ENCODE measurements at regions not wholly inside any gene's neighbourhood (a gene's known extent, or its start where the extent isn't known, plus 50 kb on each side); places are given as distances from the start of the nearest gene placed in this dataset.
"Not testable (repeated sequence)": the region's sequence is repeated elsewhere in the genome, so short reads cannot be mapped to it uniquely, and the experiment has no call there.

GRCh38 chr10:20658158-20658557 is 239.0 kb downstream of the NEBL start:
- no peak for DNase-seq

GRCh38 chr10:20656886-20657285 is 240.2 kb downstream of the NEBL start:
- no peak for DNase-seq

DNA sequence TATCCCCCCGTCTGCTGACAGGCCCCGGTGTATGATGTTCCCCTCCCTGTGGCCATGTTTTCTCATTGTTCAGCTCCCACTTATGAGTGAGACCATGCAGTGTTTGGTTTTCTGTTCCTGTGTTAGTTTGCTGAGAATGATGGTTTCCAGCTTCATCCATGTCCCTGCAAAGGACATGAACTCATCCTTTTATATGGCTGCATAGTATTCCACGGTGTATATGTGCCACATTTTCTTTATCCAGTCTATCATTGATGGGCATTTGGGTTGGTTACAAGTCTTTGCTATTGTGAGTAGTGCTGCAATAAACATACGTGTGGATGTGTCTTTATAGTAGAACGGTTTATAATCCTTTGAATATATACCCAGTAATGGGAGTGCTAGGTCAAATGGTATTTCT is 244.7 kb downstream of the NEBL start:
- not testable (repeated sequence) for DNase-seq

- peak in 1 of 56 donors; percentile 10 for DNase-seq
Observed at GRCh38 chr10:20648263-20648874, 248.7 kb downstream of the NEBL start.

DNA sequence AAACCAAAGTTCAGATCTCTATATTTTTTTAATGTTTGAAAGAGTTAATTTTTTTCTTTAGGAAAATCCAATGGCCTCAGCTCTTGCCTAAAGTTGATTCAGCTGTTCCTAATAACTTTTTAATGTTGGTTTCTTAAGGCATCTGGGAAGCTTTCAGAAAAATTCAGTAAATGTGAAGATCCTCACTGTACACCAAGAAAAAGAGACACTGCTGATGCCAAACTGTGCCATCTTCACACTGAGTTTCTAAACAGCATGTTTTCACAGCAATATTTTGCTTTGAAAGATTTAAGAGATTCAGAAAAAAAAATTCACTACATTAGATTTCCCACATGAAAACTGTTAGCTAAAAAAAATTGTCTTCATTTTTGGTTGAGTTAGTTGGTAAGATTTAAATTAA is 249.4 kb downstream of the NEBL start:
- DNase-seq = no peak

DNA sequence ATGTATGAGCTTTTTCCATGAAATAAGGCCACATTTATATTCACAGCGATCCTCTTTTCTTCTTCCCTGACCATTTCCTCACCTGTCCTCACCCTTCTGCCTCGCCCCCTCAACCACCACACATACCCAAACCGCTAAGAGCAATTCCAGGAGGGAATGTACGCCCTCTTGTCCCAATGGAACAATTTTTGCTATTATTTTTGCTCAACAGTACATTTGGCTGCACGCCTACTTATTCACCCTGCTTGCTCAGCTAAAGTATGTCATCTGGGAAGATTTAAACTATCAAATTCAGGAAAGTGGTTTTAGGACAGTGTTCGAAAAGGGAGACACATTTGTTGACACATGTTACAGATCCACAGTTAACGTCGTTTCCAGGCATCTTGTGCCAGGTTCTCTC is 252.7 kb downstream of the NEBL start:
- no peak for DNase-seq

DNA sequence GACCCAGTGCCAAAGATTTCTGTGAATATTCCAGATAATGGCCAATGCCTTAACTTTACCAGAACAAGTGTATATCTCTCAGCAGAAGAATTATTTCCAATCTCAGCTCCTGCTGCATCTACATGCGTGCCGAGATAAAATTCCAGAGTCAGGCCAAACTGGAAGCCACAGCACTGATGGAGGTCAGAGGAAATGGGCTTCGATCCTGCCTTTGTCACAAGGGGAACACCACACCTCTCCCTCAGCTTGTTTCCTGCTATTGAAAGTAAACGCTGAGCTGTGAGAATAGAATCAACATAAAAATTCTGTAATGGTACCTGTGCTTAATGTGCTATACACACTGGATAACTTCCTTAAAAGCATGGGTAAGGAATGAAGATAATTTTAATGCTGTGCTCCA is 255.5 kb downstream of the NEBL start:
- no peak for DNase-seq

- no peak for DNase-seq
Observed at GRCh38 chr10:20635570-20635969, 261.5 kb downstream of the NEBL start.

DNA sequence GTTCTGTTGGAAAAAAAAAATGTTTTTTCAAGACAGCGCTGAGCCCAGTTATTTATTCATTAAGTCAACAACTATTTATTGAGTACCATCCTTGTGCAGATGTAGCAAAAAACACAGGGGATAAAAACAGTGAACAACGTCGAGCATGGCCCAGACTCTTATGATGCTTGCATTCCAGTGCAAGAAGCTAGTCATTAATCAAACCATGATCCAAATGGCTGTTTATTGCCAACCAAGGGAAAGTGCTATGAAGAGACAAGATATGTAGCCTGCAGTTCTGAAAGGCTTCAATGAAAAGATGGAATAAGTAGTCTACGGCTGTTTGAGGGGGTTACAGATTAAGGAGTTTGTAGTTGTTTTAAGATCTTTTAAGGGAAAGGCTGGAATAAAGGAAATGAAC is 262.3 kb downstream of the NEBL start:
- DNase-seq = no peak

- DNase-seq = no peak
Observed at GRCh38 chr10:20633714-20634113, 263.4 kb downstream of the NEBL start.

- DNase-seq = no peak
Observed at GRCh38 chr10:20632696-20633095, 264.4 kb downstream of the NEBL start.

GRCh38 chr10:20631229-20631628 is 265.9 kb downstream of the NEBL start:
- no peak for DNase-seq

DNA sequence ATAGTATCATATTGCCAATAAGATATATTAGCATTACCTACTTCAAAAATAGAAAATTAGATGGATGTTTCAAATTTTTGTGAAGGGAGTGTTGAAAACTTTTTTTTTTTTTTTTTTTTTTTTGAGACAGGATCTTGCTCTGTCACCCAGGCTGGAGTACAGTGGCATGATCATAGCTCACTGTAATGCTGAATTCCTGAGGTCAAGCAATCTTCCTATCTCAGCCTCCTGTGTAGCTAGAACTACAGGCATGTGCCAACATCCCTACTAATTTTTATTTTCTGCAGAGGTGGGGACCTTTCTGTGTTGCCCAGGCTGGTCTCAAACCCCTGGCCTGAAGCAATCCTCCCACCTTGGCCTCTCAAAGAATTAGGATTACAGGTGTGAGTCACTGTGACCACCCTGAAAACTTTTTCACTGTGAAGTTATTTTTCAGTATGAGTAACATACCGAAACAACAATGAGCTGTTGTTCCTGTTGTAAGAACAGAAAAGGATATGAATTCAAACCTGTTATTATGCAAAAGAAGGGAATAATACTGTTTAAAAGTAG is 266.9 kb downstream of the NEBL start:
- DNase-seq = no peak

DNA sequence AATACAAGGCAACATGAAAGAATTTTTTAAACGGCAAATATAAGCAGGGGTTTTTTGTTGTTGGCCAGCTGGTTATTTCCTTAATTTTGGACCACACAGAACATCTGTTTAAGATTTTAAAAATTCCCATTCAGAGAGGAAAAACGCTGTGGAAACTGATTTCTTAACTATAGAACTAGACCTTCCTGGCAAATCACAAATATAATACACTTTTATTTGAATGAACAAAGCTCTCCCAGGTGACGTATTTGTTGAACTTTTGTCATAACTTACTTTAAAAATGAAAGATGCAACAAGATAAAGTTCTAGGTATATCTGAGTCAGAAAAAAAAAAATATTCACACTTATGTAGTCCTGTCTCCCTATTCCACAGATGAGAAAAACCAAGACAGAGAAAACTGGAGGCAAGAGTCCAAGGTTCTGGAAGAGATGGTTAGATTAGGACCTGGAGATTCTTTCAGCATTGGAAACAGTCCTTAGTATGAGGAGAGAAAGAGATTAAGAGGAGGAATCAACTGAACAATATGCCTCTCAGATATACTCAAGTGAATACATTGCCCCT is 269.1 kb downstream of the NEBL start:
- no peak for DNase-seq

- DNase-seq = no peak
Observed at GRCh38 chr10:20627087-20627486, 270.0 kb downstream of the NEBL start.

DNA sequence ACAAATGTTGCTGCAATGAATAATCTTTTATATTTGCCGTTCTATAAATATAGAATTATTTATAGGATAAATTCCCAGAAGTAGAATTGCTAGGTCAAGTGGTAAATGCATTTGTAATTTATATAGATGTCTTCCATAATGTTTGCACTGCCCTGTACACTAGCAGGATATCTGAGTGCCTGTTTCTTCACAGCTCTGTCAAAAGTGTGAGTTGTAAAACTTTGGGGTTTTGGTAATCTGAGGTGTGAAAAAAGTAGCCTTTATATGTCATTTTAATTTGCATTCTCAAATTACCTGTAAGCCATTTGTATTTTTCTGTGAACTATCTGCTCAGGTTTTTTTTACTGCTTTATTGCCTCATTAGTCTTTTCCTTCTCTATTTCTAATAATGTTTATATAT is 271.2 kb downstream of the NEBL start:
- DNase-seq = no peak

- no peak for DNase-seq
Observed at GRCh38 chr10:20624642-20625041, 272.5 kb downstream of the NEBL start.

GRCh38 chr10:20623546-20623945 is 273.6 kb downstream of the NEBL start:
- no peak for DNase-seq

DNA sequence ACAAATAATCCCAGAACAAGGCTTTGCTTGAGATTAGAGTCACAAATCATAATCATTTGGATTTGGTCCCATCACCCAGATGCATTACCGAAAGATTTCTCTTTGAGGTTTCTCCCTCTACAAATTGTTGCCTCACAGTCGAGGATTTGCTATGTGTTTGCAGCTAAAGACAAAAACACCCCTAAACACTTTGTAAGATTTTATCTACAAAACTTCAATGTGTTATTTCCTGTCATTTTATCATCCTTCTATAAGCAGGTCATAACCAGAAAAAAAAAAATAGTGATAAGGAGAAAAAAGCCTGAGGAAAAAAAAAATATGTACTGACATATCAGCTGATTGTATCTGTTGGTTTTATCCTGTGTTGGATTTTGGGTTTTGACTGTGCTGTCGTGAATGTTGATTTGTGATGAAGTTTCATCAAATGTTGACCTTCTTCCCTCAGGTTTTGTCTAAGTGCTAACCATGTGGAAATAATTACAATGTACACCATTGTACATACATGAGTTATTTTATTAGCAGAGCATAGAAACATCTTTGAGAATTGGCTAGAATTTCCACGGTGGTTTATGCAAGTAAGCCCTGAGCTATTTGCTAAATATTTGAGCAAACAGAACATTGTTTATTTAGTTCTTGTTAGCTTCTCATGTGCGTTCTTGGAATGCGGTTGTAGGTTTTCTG is 274.4 kb downstream of the NEBL start:
- DNase-seq = no peak

- no peak for DNase-seq
Observed at GRCh38 chr10:20620981-20621380, 276.1 kb downstream of the NEBL start.

- no peak for DNase-seq
Observed at GRCh38 chr10:20618011-20618547, 279.0 kb downstream of the NEBL start.

All from amygdala (tissue), 56 donors.